ENCODE measurements at regions not wholly inside any gene's neighbourhood (a gene's known extent, or its start where the extent isn't known, plus 50 kb on each side); places are given as distances from the start of the nearest gene placed in this dataset.

DNA sequence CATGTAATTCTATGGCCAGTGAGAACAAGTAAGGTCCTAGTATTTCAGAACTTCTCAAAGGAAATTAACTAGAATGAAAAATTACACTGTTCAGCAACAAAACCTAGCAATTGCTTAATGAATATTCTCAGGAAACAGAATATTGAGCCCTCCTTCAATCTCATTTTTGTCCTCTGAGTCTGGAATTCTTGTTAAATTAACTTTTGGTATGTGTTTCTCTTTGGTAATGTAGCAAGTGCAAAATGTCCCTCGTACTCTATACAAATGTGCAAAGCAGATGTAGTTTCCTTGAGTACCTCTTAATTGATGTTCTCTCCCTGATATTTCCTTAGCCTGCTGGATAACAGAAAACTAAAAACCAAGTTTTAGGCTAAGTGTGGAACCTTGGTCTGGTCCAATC lies 190.8 kb upstream of the CNOT2 start:
- Histone ChIP-seq H3K36me3 (no peaks in the 10 kb centered on the region), H3K9me3 (no peaks in the 10 kb centered on the region), H3K27me3 (no peaks in the 10 kb centered on the region), H3K4me3 (no peak overlapping the region), H3K27ac (peak overlapping the region in 3 of 12 donors; percentile 13 to 31 (median 27)), H3K4me1 (peaks cover 0 to 23% (median 0%) of the 10 kb centered on the region in 12 donors)
- WGBS, 4 donors: 70 to 81% (median 75%) methylated on average over 1 of the region's 1 CpG
- TF ChIP-seq, protein P1, sequence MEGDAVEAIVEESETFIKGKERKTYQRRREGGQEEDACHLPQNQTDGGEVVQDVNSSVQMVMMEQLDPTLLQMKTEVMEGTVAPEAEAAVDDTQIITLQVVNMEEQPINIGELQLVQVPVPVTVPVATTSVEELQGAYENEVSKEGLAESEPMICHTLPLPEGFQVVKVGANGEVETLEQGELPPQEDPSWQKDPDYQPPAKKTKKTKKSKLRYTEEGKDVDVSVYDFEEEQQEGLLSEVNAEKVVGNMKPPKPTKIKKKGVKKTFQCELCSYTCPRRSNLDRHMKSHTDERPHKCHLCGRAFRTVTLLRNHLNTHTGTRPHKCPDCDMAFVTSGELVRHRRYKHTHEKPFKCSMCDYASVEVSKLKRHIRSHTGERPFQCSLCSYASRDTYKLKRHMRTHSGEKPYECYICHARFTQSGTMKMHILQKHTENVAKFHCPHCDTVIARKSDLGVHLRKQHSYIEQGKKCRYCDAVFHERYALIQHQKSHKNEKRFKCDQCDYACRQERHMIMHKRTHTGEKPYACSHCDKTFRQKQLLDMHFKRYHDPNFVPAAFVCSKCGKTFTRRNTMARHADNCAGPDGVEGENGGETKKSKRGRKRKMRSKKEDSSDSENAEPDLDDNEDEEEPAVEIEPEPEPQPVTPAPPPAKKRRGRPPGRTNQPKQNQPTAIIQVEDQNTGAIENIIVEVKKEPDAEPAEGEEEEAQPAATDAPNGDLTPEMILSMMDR (IDR thresholded peaks at IDR 0.05): no peak
- no peak for TF ChIP-seq POLR2A (IDR thresholded peaks at IDR 0.05)
- ATAC-seq (peak in 1 of 4 donors; percentile 21), DNase-seq (no peak)
- intact Hi-C loops (cut with DNase I): no loop called here

DNA sequence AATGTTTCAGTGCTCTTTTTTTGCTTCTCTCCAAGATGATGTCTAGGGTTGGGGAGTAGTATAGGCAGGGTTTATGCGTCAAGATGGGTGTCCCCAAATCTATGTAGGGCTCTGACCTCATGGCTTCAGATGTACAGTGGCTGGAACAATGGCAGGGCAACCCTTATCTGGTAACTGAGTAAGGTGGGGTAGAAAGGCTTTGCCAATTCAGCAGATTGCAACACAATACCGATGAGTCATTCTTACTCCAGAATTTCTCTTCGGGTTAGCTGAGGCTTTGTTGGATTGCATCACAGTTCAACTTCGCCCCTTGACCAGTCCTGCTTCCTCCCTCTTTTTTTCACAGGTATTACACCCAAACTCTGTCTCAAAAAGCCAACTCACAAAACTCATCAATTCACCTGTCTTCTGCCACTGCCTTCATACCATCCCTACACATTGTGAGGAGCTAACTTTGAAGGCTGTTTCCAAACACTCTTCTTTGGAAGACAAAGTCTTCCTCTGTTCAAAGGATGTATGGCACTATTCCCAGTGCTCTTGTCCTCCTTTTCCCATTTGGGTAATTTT lies 190.2 kb upstream of the CNOT2 start:
- TF ChIP-seq, protein P1 (IDR thresholded peaks at IDR 0.05): no peak
- TF ChIP-seq POLR2A (IDR thresholded peaks at IDR 0.05): no peak
- H3K4me1 ChIP-seq: peaks cover 0 to 23% (median 0%) of the 10 kb centered on the region in 12 donors
- intact Hi-C loops (cut with DNase I): no loop called here
- 58 to 66% (median 62%) methylated on average over 4 of the region's 4 CpGs for WGBS, 4 donors
- no peaks in the 10 kb centered on the region for H3K9me3 ChIP-seq
- DNase-seq (peak in 2 of 5 donors; percentile 25 to 34), ATAC-seq (peak; percentile 67 to 97 (median 88))
- no peaks in the 10 kb centered on the region for H3K27me3 ChIP-seq
- H3K27ac ChIP-seq: peak overlapping the region in 4 of 12 donors; percentile 13 to 39 (median 29)
- no peaks in the 10 kb centered on the region for H3K36me3 ChIP-seq
- no peak overlapping the region for H3K4me3 ChIP-seq

DNA sequence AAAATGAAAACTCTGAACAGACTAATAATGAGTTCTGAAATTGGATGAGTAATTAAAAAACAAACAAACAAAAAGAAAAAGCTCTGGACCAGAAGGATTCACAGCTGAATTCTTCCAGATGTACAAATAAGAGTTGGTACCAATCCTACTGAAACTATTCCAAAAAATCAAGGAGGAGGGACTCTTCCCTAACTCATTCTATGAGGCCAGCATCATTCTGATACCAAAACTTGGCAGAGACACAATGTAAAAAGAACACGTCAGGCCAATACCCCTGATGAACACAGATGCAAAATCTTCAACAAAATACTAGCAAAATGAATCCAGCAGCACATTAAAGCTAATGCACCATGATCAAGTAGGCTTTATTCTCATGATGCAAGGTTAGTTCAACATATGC lies 183.9 kb upstream of the CNOT2 start:
- intact Hi-C loops (cut with DNase I): no loop called here
- Histone ChIP-seq H3K27me3 (no peaks in the 10 kb centered on the region), H3K4me1 (no peaks in the 10 kb centered on the region), H3K4me3 (no peak overlapping the region), H3K36me3 (no peaks in the 10 kb centered on the region), H3K9me3 (peaks cover 0 to 15% (median 0%) of the 10 kb centered on the region in 12 donors), H3K27ac (no peak overlapping the region)
- DNase-seq (no peak), ATAC-seq (peak in 1 of 4 donors; percentile 28)
- TF ChIP-seq POLR2A (IDR thresholded peaks at IDR 0.05): no peak
- TF ChIP-seq, protein P1 (IDR thresholded peaks at IDR 0.05): no peak
- WGBS, 4 donors: 48 to 58% (median 53%) methylated on average over 1 of the region's 1 CpG

DNA sequence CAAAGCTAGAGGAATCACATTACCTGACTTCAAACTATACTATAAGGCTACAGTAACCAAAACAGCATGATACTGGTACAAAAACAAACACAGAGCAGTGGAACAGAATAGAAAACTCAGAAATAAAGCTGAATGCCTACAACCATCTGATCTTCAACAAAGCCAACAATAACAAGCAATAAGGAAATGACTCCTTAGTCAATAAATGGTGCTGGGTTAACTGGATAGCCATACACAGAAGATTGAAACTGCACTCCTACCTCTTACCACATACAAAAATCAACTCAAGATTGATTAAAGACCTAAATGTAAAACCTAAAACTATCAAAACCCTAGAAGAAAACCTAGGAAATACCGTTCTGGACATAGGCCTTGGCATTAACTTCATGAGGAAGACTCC lies 182.6 kb upstream of the CNOT2 start:
- Histone ChIP-seq H3K36me3 (no peaks in the 10 kb centered on the region), H3K27me3 (no peaks in the 10 kb centered on the region), H3K27ac (no peak overlapping the region), H3K4me1 (no peaks in the 10 kb centered on the region), H3K9me3 (peaks cover 0 to 15% (median 0%) of the 10 kb centered on the region in 12 donors), H3K4me3 (no peak overlapping the region)
- WGBS, 4 donors: 80 to 92% (median 86%) methylated on average over 1 of the region's 1 CpG
- no peak for DNase-seq
- intact Hi-C loops (cut with DNase I): no loop called here
- no peak for ATAC-seq
- TF ChIP-seq POLR2A (IDR thresholded peaks at IDR 0.05): no peak
- TF ChIP-seq, protein P1 (IDR thresholded peaks at IDR 0.05): no peak
